SH-SY5Y (cell line): ENCODE measurements at regions not wholly inside any gene's neighbourhood (a gene's known extent, or its start where the extent isn't known, plus 50 kb on each side); places are given as distances from the start of the nearest gene placed in this dataset.

Experiments used
- GATA2 ChIP-seq: IDR thresholded peaks from 2 replicates; pipeline ENCODE4 v1.6.1; 2011; ENCODE audit warnings: mild to moderate bottlenecking, low read depth, low read length
- GATA3 ChIP-seq: IDR thresholded peaks from 2 replicates; pipeline ENCODE4 v1.6.1; 2011; ENCODE audit warnings: low read depth, mild to moderate bottlenecking, low read length, moderate library complexity

GRCh38 chr10:31187182-31187581 is 131.8 kb upstream of the ZEB1 start:
- no peak for TF ChIP-seq GATA2
- TF ChIP-seq GATA3: no peak
